Cardiac fibroblast (primary cell): ENCODE measurements at regions not wholly inside any gene's neighbourhood (a gene's known extent, or its start where the extent isn't known, plus 50 kb on each side); places are given as distances from the start of the nearest gene placed in this dataset.
A peak's percentile ranks its signal among the peaks of the same experiment; 100 is the strongest.

ENCODE experiments used
- DNase-seq, 2 donors: peaks; one replicate each; pipeline versions ENCODE4 v3.0.0 to v3.0.0-alpha.2; 2010; ENCODE audit warnings: low read depth in 2 of 2
- H3K4me3 ChIP-seq, 2 donors: replicated peaks in 1 of 2; 1 replicate in 1 of 2; 2 replicates in 1 of 2; pipeline ENCODE4 v1.5.1; 2011; ENCODE audit warnings: low read depth in 2 of 2, low read length in 2 of 2, mild to moderate bottlenecking in 2 of 2, moderate library complexity in 1 of 2
- CTCF ChIP-seq: IDR thresholded peaks from one replicate; pipeline ENCODE4 v1.5.1; 2011; ENCODE audit warnings: low read depth, mild to moderate bottlenecking, low read length, inconsistent platforms

GRCh38 chr6:43973357-43973756 is 153.9 kb downstream of the MRPL14 start:
- no peak for TF ChIP-seq CTCF
- no peak for DNase-seq
- no peak overlapping the region for H3K4me3 ChIP-seq

GRCh38 chr6:43972913-43973300 is 154.3 kb downstream of the MRPL14 start:
- H3K4me3 ChIP-seq = no peak overlapping the region

GRCh38 chr6:43972179-43972912 is 154.9 kb downstream of the MRPL14 start:
- H3K4me3 ChIP-seq = no peak overlapping the region
- no peak for TF ChIP-seq CTCF
- peak in 1 of 2 donors; percentile 62 for DNase-seq

More at GRCh38 chr6:43972913-43973300, 154.3 kb downstream of the MRPL14 start:
- DNase-seq = peak; percentile 83 to 98
- no peak for TF ChIP-seq CTCF

GRCh38 chr6:43971776-43972126 is 155.5 kb downstream of the MRPL14 start:
- TF ChIP-seq CTCF = no peak
- no peak for DNase-seq
- no peak overlapping the region for H3K4me3 ChIP-seq

GRCh38 chr6:43970913-43971775 is 156.1 kb downstream of the MRPL14 start:
- no peak for TF ChIP-seq CTCF
- H3K4me3 ChIP-seq = no peak overlapping the region
- peak; percentile 18 to 43 for DNase-seq

- no peak for DNase-seq
- TF ChIP-seq CTCF = no peak
- no peak overlapping the region for H3K4me3 ChIP-seq
These were observed 157.0 kb downstream of the MRPL14 start for GRCh38 chr6:43970068-43970912.
